ENCODE measurements at regions not wholly inside any gene's neighbourhood (a gene's known extent, or its start where the extent isn't known, plus 50 kb on each side); places are given as distances from the start of the nearest gene placed in this dataset.
"Not testable (repeated sequence)": the region's sequence is repeated elsewhere in the genome, so short reads cannot be mapped to it uniquely, and the experiment has no call there.

- not testable (repeated sequence) for TF ChIP-seq EZH2 (IDR thresholded peaks at IDR 0.05; ENCODE audit: borderline replicate concordance, low read depth, low read length, severe bottlenecking); CTCF (IDR thresholded peaks at IDR 0.05; ENCODE audit: borderline replicate concordance, extremely low read depth, low read length, poor library complexity, severe bottlenecking)
Observed at GRCh38 chr12:102289702-102290101, 92.1 kb upstream of the PMCH start.

All from DND-41 (cell line).